Peyer's patch (tissue), 4 donors: ENCODE measurements at regions not wholly inside any gene's neighbourhood (a gene's known extent, or its start where the extent isn't known, plus 50 kb on each side); places are given as distances from the start of the nearest gene placed in this dataset.

ENCODE experiments used
- DNase-seq, 3 donors: peaks; one replicate each; pipeline ENCODE4 v3.0.0-alpha.2; 2017 to 2019
- H3K27ac ChIP-seq, 4 donors: fragments of 200-600 bp; sonication (generic); one replicate each; pipeline ENCODE4 v1.5.1; 2016 to 2019
- H3K27me3 ChIP-seq, 2 donors: fragments of 200-600 bp; sonication (generic); one replicate each; pipeline ENCODE4 v1.5.1; 2019
- H3K36me3 ChIP-seq, 3 donors: fragments of 200-600 bp; sonication (generic); one replicate each; pipeline ENCODE4 v1.5.1; 2016 to 2019
- H3K4me1 ChIP-seq, 4 donors: fragments of 200-600 bp; sonication (generic); one replicate each; pipeline ENCODE4 v1.5.1; 2016 to 2019
- H3K4me3 ChIP-seq, 4 donors: fragments of 200-600 bp; sonication (generic); 1 replicate in 3 of 4; 2 replicates in 1 of 4; pipeline ENCODE4 v1.5.1; 2016 to 2019; ENCODE audit warnings: mild to moderate bottlenecking in 1 of 4
- H3K9me3 ChIP-seq, 4 donors: fragments of 200-600 bp; sonication (generic); one replicate each; pipeline ENCODE4 v1.5.1; 2016 to 2019; ENCODE audit warnings: mild to moderate bottlenecking in 1 of 4
- CTCF ChIP-seq, 6 experiments: fragments of 450-650 bp in 4 of 6; fragments of 200-600 bp in 2 of 6; sonication (generic) in 1 of 6; IDR thresholded peaks; one replicate each; pipeline ENCODE4 v1.5.1; 2017 to 2019; ENCODE audit warnings: antibody characterized with exemption in 6 of 6, mild to moderate bottlenecking in 3 of 6, moderate library complexity in 1 of 6
- POLR2A ChIP-seq, 2 donors: fragments of 450-650 bp; IDR thresholded peaks; one replicate each; pipeline ENCODE4 v1.5.1; 2017; ENCODE audit warnings: antibody characterized with exemption in 2 of 2, mild to moderate bottlenecking in 2 of 2, moderate library complexity in 2 of 2

GRCh38 chr2:7658486-7658885, 741.3 kb downstream of the RNF144A start:
- no peaks in the 10 kb centered on the region for H3K36me3 ChIP-seq
- no peaks in the 10 kb centered on the region for H3K4me1 ChIP-seq
- no peak overlapping the region for H3K4me3 ChIP-seq
- no peak overlapping the region for H3K27ac ChIP-seq
- DNase-seq = no peak
- no peaks in the 10 kb centered on the region for H3K9me3 ChIP-seq
- no peak for TF ChIP-seq CTCF (IDR thresholded peaks at IDR 0.05)
- TF ChIP-seq POLR2A (IDR thresholded peaks at IDR 0.05) = no peak
- no peaks in the 10 kb centered on the region for H3K27me3 ChIP-seq

GRCh38 chr2:7660816-7661215, 743.6 kb downstream of the RNF144A start:
- no peak for DNase-seq
- H3K4me1 ChIP-seq = no peaks in the 10 kb centered on the region
- no peak for TF ChIP-seq POLR2A (IDR thresholded peaks at IDR 0.05)

GRCh38 chr2:7661502-7661901, 744.3 kb downstream of the RNF144A start:
- no peaks in the 10 kb centered on the region for H3K9me3 ChIP-seq
- TF ChIP-seq CTCF (IDR thresholded peaks at IDR 0.05) (no peak), POLR2A (IDR thresholded peaks at IDR 0.05) (no peak)
- no peaks in the 10 kb centered on the region for H3K4me1 ChIP-seq

More at GRCh38 chr2:7660816-7661215, 743.6 kb downstream of the RNF144A start:
- Histone ChIP-seq H3K27ac (no peak overlapping the region), H3K27me3 (no peaks in the 10 kb centered on the region), H3K36me3 (no peaks in the 10 kb centered on the region), H3K9me3 (no peaks in the 10 kb centered on the region), H3K4me3 (no peak overlapping the region)

GRCh38 chr2:7665880-7666279, 748.7 kb downstream of the RNF144A start:
- Histone ChIP-seq H3K27ac (no peak overlapping the region), H3K36me3 (no peaks in the 10 kb centered on the region), H3K4me1 (no peaks in the 10 kb centered on the region), H3K27me3 (no peaks in the 10 kb centered on the region), H3K9me3 (no peaks in the 10 kb centered on the region), H3K4me3 (no peak overlapping the region)
- DNase-seq = no peak
- TF ChIP-seq POLR2A (IDR thresholded peaks at IDR 0.05) = no peak
- no peak for TF ChIP-seq CTCF (IDR thresholded peaks at IDR 0.05)

More at GRCh38 chr2:7661502-7661901, 744.3 kb downstream of the RNF144A start:
- Histone ChIP-seq H3K27me3 (no peaks in the 10 kb centered on the region), H3K27ac (no peak overlapping the region), H3K36me3 (no peaks in the 10 kb centered on the region), H3K4me3 (no peak overlapping the region)
- no peak for DNase-seq

GRCh38 chr2:7666596-7667259, 749.5 kb downstream of the RNF144A start:
- Histone ChIP-seq H3K4me3 (no peak overlapping the region), H3K4me1 (no peaks in the 10 kb centered on the region), H3K9me3 (no peaks in the 10 kb centered on the region), H3K27me3 (no peaks in the 10 kb centered on the region), H3K27ac (no peak overlapping the region), H3K36me3 (no peaks in the 10 kb centered on the region)
- DNase-seq = no peak
- no peak for TF ChIP-seq POLR2A (IDR thresholded peaks at IDR 0.05)
- TF ChIP-seq CTCF (IDR thresholded peaks at IDR 0.05) = no peak

- no peaks in the 10 kb centered on the region for H3K27me3 ChIP-seq
- no peak for DNase-seq
- H3K27ac ChIP-seq = no peak overlapping the region
- H3K36me3 ChIP-seq = no peaks in the 10 kb centered on the region
- H3K4me1 ChIP-seq = no peaks in the 10 kb centered on the region
- no peak overlapping the region for H3K4me3 ChIP-seq
- H3K9me3 ChIP-seq = no peaks in the 10 kb centered on the region
- no peak for TF ChIP-seq POLR2A (IDR thresholded peaks at IDR 0.05)
- no peak for TF ChIP-seq CTCF (IDR thresholded peaks at IDR 0.05)
Measured at GRCh38 chr2:7667260-7667757, 750.1 kb downstream of the RNF144A start.
